ENCODE measurements at regions not wholly inside any gene's neighbourhood (a gene's known extent, or its start where the extent isn't known, plus 50 kb on each side); places are given as distances from the start of the nearest gene placed in this dataset.

GRCh38 chr3:73808862-73809509 lies 184.2 kb upstream of the PDZRN3 start:
- no peak for DNase-seq (ENCODE audit: low read depth, low spot score)
- H3K4me3 ChIP-seq (ENCODE audit: low read length), result no peak overlapping the region

DNA sequence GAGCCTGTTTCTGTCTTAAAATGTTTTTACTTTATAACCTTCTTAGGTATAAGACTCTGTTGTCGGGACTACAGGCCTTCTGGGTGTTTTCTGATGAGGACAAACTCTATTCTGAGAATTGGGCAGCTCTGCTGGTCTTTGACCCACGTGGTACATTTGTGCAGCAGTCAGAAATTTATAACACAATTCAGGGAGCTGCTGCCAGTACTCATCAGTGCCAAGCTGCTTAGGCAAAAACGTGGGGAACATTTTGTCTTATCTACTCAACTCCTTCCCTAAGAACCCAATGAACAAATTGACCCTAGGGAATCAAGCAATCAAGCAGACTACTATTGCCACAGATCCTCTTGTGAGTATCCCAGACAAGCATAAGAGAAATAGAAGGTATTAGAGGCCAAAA lies 180.7 kb upstream of the PDZRN3 start:
- no peak overlapping the region for H3K4me3 ChIP-seq (ENCODE audit: low read length)
- DNase-seq (ENCODE audit: low read depth, low spot score), result no peak

- H3K4me3 ChIP-seq (ENCODE audit: low read length), result no peak overlapping the region
- no peak for DNase-seq (ENCODE audit: low read depth, low spot score)
These were observed 179.5 kb upstream of the PDZRN3 start for GRCh38 chr3:73804204-73804603.

- DNase-seq (ENCODE audit: low read depth, low spot score), result no peak
These were observed 176.7 kb upstream of the PDZRN3 start for GRCh38 chr3:73801444-73801843.

DNA sequence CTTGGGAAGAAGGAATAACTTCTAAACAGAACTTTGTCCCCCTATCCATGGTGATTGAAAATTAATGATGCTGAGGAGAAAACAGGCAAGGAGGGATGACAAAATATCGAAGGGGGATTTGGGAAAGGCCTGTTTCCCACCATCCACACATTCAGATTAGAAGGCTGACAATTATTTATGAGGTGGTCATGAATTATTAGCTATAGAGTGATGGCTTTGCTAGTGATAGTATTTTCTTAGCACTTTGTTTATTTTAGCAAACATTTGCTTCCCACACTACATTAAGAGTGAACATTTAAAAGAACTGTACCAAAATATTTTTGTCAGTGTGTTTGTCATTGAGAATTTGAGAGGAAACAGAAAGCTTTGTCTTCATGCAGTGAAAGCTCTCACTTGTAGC lies 172.6 kb upstream of the PDZRN3 start:
- no peak for DNase-seq (ENCODE audit: low read depth, low spot score)
- no peak overlapping the region for H3K4me3 ChIP-seq (ENCODE audit: low read length)

More at GRCh38 chr3:73801444-73801843, 176.7 kb upstream of the PDZRN3 start:
- H3K4me3 ChIP-seq (ENCODE audit: low read length), result no peak overlapping the region

DNA sequence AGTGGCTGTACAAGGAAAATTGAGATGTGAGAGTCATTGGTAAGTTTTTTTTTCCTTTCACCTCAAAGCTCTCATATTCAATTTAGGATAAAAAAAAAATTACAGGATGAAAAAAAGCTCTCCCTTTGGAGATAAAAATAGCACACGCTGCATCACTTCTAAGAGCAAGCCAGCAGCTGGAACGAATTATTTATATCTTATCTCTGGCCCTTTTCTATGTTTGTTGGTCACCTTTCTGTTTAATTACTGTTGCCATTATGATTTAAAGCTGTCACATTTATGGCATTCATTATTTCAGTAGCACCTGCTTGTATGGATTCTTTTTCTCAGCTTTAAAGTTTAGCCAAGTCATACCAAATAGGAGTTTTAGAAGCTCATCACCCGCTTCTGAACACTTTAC lies 171.6 kb upstream of the PDZRN3 start:
- DNase-seq (ENCODE audit: low read depth, low spot score), result no peak
- no peak overlapping the region for H3K4me3 ChIP-seq (ENCODE audit: low read length)

DNA sequence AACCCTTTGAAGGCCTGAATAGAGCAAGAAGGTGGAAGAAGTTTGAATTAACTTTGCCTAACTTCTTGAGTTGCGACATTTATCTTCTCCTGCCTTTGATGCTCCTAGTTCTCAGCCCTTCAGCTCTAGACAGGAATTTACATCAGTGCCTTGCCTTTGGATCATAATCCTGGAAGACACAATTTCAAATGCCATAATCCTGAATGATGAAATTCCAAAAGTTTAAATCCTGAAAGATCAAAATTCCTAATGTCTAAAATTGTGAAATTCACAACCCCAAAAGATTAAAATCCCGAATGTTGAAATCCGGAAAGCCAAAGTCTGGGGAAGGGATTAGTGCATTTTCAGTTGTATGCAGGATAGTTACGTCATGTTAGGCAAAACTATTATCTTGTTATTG lies 166.6 kb upstream of the PDZRN3 start:
- H3K4me3 ChIP-seq (ENCODE audit: low read length), result no peak overlapping the region
- DNase-seq (ENCODE audit: low read depth, low spot score), result no peak

- H3K4me3 ChIP-seq (ENCODE audit: low read length), result no peak overlapping the region
- no peak for DNase-seq (ENCODE audit: low read depth, low spot score)
These were observed 165.2 kb upstream of the PDZRN3 start for GRCh38 chr3:73789825-73790444.

DNA sequence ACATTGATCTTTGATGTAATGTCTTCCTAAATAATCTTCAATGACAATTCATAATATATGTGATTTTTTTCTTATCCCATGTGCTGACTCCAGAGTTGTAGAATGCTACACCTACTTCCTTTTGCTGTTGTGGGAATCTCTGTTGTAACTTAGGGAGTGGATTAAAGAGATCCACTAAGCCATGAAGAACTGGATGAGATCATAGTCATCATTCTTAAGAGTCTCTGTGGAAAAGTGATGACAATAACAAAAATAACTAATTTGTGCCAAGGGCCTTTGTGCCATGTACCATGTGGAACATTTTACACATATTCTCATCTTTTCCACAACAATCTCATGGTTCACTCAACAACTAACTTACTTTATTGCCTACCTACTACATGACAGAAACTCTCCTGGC lies 162.9 kb upstream of the PDZRN3 start:
- DNase-seq (ENCODE audit: low read depth, low spot score), result no peak

GRCh38 chr3:73786998-73787397 lies 162.3 kb upstream of the PDZRN3 start:
- H3K4me3 ChIP-seq (ENCODE audit: low read length), result no peak overlapping the region
- DNase-seq (ENCODE audit: low read depth, low spot score), result no peak

More for the DNA sequence above, 162.9 kb upstream of the PDZRN3 start:
- no peak overlapping the region for H3K4me3 ChIP-seq (ENCODE audit: low read length)

GRCh38 chr3:73786321-73786807 lies 161.6 kb upstream of the PDZRN3 start:
- DNase-seq (ENCODE audit: low read depth, low spot score), result no peak
- no peak overlapping the region for H3K4me3 ChIP-seq (ENCODE audit: low read length)

- no peak for DNase-seq (ENCODE audit: low read depth, low spot score)
- no peak overlapping the region for H3K4me3 ChIP-seq (ENCODE audit: low read length)
These were observed 160.1 kb upstream of the PDZRN3 start for GRCh38 chr3:73784686-73785392.

- no peak for DNase-seq (ENCODE audit: low read depth, low spot score)
These were observed 159.1 kb upstream of the PDZRN3 start for GRCh38 chr3:73783811-73784210.

GRCh38 chr3:73781541-73781940 lies 156.8 kb upstream of the PDZRN3 start:
- DNase-seq (ENCODE audit: low read depth, low spot score), result no peak
- no peak overlapping the region for H3K4me3 ChIP-seq (ENCODE audit: low read length)

More at GRCh38 chr3:73783811-73784210, 159.1 kb upstream of the PDZRN3 start:
- no peak overlapping the region for H3K4me3 ChIP-seq (ENCODE audit: low read length)

DNA sequence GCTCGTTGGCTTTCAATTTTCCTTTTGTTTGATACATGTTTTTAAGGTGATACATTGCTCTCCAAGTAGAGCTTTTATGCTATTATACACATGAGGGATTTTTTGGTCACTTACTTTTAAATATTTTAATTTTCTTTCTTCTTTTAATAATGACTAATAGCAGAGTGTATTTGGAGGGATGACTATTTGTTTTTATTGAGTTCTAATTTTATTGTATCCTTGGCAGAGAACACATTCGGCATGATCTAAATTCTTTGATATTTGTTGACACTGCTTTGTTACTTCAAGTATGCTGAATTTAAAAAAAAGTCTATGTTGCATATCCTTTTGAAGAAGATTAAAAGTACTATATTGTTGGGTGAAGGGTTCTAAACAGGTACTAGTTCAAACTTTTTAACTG lies 149.9 kb upstream of the PDZRN3 start:
- no peak overlapping the region for H3K4me3 ChIP-seq (ENCODE audit: low read length)
- DNase-seq (ENCODE audit: low read depth, low spot score), result no peak

DNA sequence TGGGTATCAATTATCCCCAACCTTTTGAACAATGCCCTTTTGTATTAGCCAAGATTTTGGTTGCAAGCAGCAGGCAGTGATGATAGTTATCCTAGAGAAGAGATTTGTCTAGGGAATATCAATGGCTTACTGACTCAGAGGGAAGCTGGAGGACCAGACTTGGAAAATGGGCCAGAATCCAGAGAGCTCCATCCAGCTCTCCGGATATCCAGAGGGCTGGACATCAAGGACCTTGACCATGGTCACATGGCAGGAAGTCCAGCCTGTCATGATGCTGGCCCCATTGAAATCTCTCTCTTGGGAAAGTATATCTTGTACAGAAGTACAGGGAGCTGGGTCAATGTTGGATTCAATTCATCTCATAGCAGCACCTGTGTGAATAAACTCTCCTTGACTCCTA lies 148.5 kb upstream of the PDZRN3 start:
- DNase-seq (ENCODE audit: low read depth, low spot score), result no peak
- H3K4me3 ChIP-seq (ENCODE audit: low read length), result no peak overlapping the region

DNA sequence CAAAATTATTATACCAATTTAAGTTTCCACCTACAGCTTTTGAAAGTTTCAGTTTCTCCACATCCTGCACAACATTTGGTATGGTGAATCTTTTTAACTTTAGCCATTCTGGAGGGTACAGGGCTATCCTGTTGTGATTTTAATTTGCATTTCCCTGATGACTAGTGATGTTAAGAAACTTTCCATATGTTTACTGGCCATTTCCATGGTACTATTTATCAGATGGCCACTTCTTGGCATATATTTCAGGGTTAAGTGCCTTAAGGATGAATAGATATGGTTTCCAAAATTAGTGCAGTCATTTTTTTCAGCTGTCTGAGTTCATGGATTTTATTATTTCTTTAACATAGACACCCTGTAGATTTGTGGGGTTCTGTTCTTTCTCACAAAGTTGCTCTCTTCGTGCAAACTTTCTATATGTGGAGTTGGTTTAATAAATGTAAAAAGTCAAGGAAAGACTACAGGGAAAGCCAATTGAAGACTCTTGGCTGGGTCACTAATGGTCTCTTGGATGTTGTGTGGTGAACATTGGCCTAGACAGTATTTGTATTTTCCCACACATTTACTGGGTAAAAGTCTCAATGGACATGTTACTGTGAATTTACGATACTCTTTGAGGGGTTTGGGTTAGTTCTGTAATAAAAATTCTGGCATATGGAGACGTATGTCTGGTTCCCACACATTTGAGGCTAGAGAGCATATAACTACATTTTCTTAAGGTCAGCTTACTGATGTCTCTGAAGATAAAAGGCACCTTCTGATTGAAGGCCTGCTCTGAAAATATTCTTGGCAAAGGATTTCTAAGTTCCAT lies 147.5 kb upstream of the PDZRN3 start:
- no peak overlapping the region for H3K4me3 ChIP-seq (ENCODE audit: low read length)
- no peak for DNase-seq (ENCODE audit: low read depth, low spot score)

- H3K4me3 ChIP-seq (ENCODE audit: low read length), result no peak overlapping the region
- no peak for DNase-seq (ENCODE audit: low read depth, low spot score)
These were observed 144.0 kb upstream of the PDZRN3 start for GRCh38 chr3:73768524-73769308.
